GM21447 (cell line): ENCODE measurements at regions not wholly inside any gene's neighbourhood (a gene's known extent, or its start where the extent isn't known, plus 50 kb on each side); places are given as distances from the start of the nearest gene placed in this dataset.
"Not testable (repeated sequence)": the region's sequence is repeated elsewhere in the genome, so short reads cannot be mapped to it uniquely, and the experiment has no call there.

Source experiments
- ATAC-seq: cut with Tn5 transposase; IDR thresholded peaks from one replicate; pipeline ENCODE4 v1.9.1; 2021; ENCODE audit not compliant: unreplicated experiment

DNA sequence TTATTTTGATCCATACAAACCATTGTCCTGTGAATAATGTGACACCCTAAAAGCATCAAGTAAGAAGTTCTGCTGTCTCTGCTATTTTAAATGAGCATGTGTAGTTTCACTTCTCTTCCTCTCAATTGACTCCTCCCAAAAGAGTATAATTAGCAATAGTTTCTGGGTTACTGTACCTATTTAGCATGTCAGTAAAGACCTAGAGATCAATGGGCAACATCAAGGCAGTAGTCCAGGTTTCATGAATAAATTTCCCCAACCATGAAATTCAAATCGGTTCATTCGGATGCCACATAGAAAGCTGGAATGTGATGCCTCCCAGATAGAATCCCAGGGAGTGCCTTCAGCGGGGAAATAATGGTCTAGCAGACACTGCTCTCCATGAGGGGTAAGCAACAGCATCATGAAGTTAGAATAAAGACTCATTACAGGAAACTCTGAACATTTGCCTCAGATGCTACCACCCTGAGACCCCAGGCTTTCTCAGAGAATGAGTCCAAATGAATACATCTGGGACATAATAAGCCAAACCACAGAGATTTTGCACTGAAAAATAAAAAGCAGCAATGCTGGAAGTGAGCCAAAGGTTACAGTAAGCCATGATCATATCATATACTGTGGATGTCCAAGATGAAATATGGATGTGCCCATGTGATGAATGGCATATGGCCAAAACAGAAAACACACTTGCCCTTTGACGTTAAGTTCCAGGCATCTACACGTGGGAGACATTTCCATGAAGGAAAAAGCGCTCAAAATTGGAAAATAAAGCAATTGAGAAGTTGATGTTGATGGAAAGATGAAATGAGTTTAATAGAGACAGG, 1107.0 kb upstream of the SEMA6A start:
- no peak for ATAC-seq

DNA sequence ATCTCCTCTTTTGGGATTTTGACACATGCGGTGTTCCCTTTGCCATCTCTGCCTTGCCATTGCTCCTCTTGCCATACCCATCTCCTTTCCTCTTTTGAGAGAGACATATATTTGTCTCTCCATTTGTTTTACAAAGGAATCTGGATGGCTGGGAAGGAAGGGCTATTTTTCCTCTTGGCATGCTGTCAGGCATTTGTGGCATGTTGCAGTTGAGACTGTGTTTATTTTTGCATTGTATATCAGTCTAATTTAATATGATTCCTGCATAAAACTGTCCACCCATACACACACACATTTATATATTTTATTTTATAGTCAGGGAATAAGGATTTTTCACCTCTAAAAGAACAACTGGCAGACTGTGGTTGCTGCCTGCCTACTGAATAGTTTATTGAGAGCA, 1105.8 kb upstream of the SEMA6A start:
- no peak for ATAC-seq

DNA sequence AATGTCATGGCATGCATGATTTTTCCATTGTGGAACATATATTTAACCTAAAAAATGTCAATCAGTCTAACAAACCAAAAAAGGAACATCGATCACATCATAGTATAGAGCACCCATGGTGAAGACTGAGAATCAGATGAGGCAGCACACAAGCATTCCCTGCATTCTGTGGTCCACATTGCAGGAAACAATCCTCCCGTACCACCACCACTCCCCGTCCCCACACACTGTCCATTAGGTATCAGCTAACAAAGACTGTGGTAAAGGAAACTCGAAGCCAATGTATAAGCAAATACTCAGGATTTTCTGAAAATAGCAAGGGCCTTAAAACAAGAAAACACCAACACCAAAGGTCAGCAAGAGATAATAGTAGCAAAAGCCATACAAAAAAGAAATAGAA, 1104.4 kb upstream of the SEMA6A start:
- no peak for ATAC-seq

DNA sequence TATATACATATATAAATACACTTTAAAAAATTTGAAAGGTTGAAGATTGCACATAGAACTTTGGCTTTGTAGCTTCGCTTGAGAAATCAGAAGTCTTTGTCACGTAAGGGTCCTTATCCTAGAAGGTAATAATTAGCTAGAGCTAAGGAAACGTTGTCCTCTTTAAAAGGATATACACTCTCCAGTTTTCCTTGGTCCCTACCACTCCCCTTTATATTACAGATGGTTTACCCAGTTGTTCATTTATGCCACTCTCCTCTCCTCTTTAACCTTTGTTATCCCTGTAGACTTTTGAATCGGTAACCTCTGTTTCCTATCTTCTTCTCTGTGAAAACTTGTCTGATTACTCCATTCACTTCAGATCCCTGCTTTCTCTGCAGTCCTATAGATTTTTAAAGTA, 1101.0 kb upstream of the SEMA6A start:
- no peak for ATAC-seq

DNA sequence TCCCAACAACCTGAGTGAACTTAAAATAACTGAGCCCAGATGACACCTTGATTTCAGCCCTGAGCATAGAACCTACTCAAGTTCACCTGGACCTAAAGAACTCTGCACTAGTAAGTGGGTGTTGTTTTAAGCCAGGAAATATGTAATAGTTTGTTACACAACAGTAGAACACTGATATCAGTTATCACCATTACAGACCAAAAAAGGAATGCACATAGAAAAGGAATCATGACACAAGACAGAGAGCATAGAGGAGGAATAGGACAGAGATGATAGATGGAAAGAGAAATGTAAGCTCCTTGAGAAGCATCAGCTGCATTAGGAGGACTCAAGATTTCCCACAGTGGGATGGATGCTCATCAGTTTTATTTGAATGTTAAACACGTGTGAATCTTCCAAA, 1096.9 kb upstream of the SEMA6A start:
- ATAC-seq = no peak

DNA sequence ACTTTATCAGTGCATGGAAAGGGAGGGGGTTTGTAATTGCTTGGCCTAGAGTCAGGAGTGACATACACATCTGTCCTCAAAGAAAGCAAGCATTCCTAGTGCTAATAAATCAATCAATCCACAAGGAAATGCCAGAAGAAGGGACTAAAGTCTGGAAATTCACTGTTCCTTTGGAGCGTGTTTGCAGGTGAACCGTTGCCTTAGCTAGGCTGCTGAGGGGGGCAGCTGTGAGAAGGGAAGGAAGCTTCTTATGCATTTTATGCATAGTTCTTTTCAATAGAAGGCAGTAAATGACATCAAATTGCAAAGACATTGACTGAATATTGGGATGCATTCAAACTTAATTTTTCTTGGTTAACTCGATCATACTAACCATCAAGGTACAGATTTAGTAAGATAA, 1092.5 kb upstream of the SEMA6A start:
- no peak for ATAC-seq

DNA sequence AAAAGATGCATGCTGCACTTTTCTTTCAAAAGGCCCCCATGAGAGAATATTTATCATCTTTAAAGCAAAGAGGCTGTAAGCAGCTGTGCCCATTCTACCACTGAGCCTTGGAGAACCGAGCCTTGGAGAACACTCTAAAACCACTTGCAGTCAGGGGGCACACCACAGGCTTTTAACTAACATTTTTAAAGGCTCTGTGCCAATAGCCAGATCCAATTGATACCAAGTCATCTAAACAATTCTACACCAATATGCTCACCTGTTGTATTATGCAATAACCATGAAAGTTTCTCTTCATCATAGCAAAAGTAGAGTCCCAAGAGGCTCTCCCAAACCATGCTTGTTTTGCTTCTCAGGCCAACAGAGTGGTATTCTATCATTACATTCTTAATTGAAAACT, 1090.5 kb upstream of the SEMA6A start:
- ATAC-seq = no peak

DNA sequence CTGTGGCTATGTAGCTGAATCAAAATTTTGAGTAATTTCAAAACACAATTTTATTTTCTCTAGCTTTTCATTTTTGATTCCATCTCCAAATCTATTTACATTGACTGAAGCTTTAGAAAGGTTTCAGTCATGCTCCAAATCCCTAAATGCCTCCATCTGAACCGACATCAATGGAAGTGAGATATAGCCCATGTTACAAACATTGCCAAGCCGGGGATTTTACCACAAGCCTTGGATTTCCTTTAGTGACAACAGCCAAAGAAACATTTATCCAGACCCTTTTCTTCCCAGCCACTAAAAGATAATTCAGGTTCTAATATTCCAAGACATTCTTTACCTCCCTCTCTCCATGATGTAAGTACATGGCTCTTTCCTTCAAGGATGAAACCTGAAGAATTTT, 1087.7 kb upstream of the SEMA6A start:
- no peak for ATAC-seq

DNA sequence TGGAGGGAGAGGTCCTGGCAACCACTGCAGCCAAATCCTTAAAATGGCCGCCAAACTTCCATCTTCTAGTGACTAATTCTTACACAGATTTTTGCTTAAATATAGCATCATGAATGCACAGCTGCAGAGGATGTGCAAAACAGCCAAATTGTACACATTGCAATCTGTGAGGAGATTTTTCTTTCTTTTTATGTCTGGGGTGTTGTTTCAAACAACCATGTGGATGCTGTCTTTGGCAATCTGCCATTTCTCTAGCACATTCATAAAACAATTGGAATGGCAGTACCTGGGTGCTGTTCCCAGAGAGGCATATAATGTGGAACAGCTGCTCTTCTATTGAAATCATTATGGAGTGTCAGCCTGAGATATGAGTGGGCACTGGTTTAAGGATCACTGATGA, 1082.9 kb upstream of the SEMA6A start:
- no peak for ATAC-seq

DNA sequence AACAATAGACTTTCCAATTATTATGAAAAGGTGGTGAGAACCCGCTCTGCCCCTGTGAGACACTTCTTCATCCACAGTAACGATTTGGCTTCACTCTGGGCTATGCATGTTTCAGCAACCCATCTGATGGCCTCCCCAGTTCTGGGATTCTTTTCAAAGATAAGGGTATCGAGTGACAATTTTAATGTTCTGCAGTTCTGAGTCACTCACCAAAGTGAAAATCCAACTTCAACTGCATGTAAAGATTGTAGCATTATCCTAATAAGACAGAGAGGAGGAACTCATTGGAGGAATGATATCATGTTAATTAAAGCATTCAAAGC, 1078.3 kb upstream of the SEMA6A start:
- ATAC-seq = no peak

DNA sequence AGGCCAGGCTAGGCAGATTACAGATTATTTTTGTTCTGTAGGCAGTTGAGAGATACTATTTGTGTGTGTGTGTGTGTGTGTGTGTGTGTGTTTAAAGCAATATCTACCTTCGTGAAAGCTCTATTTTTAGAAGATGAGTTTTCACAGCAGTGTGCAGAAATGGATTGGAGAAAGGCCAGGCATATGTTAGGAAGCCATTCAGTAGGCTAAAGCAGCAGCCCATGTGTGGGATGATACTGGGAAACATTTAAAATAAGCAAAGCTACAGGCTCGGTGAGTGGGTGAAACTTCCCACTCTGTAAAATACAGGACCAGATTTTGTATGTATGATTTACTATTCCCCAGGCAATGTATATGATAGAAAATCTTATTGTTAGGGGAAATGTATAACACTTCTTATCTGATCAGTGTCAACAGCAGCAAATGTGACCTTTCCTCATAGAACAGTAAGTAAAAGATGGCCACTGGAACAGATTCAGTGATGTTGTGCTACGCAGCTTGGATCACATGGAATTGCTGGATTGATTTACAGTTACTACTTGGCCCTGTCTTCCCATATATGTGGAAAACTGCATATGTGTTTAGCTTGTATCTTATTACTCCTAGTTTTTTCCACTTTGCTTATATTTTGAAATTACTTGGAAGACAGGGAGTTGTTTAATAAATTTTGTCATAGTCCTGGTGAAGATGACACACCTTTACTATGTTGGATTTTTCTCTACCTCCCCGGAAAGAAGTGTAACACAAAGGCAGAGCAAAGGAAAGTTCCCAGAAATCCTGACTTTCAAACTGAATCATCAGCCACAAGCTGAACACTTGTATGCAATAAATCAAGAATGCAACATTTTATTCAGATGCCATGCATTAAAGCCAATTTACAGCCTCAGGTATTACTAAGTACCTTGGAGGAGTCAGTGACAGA, 1077.7 kb upstream of the SEMA6A start:
- no peak for ATAC-seq

DNA sequence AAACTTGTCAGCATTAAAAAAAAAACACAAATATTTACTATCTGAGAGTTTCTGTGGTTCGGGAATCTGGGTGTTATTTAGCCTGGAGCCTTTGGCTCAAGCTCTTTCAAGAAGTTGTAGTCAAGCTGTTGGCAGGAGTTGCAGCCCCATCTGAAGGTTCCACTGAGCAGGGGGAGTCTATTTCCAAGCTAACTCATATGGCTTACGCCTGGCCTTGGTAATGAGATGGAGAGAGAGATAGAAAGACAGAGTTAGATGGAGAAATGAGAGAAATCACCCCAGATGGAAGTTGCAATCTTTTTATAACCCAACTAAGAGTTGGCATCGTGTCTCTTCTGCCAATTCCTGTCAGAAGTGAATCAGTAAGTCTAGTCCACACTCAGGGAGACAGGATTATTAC, 1075.2 kb upstream of the SEMA6A start:
- no peak for ATAC-seq

DNA sequence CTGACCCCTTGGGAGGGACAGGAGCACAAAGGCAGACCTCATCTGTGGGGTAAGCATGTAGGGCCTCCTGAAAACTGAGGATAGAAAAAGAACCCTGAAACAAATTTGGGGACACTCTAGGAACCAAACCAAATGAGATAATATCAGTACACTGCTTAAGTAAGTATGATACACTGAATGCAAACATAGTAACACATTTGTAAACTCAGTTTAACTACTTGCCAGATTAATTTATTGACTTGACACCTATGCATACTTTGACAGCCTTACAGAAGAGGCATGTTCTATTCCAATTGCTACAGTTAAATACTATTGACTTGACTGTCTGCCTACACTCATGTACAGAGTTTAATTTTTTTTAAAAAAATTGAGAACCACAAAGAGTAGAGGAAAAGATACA, 1070.8 kb upstream of the SEMA6A start:
- ATAC-seq = no peak

DNA sequence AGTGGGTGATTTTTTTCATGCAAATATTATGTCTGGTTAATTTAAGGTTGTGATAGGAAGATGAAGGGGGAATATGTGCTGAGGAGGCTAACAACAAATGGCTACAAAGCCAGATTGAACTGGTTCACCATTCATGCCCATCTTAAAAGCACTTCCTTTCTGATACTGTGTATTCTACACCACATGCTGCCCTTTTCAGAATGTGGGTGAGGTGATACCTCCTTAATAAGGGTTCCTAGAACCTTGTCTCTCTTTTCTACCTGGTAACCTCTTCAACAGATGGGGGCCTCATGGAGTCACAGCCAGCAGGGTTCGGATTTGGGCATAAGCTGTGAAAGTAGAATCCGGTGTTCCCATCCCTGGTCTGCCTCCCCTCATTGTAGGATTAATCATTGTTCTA, 1064.0 kb upstream of the SEMA6A start:
- no peak for ATAC-seq

DNA sequence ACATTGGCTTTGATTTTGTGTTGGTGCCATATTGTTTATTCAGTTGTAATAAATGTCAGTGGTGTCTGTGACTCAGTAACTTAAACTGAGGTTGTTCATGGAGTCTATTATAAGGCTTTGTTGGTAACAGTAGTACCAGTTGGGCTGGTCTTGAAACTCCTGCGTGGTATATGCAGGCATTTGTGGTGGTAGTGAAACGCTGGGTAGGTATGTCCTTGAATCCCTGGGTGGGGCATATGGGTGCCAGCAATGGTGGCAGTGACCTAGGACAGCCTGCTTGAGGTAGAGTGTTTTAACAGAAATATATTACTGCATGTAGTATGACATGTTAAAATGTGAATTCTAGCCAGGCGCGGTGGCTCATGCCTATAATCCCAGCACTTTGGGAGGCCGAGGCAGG, 1058.5 kb upstream of the SEMA6A start:
- no peak for ATAC-seq

DNA sequence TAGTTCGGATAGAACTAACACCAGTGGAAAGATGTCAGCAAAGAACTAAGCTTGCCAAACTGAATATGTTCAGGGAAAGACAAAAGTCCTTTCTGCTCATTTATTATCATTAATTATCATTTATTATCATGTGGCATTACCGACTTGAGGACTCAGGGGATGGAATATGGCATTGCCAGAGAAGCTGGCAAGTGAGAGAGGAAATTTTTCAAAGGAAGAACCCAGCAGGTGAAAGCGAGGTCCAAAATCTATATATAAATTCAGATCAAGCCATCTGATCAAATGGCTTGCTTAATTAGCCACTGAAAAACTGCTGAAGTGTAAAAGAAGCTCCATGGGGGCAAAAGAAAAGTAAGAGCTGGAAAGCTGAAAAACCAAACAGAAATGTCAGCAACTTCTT, 1049.6 kb upstream of the SEMA6A start:
- ATAC-seq = no peak

DNA sequence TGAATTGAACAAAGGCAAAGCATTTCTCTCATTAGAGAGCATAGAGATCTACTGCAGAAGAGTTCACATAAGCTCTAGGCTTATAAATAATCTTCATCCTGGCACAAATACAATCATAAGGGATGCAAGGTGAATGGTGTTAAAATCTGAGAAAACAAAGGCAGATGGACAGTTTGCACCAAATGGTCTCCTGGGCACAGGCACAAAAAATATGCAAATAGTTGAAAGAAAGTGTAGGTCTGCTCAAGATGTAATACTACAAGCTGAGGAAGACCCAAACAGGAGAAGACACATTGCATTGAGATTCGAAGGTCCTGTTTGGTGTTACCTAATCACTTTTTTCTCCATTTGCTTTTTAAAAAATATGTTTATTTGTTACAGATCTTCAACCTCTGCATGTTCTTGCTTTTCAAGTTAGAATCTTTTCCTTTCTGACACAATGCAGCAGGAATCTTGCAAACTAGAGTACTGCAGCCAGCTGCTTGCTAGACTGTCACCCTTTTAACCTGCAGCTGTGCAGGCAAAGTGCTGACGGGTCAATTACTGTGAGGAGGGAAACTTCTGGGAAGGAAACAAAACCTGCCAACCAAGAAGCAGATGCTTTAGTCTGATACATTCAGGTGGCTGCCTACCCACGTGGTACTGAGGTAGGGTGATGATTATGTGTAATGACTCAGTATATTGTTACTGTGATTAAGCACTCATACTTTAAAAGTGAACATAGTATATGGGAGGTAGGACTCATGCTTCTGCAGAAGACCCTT, 1048.6 kb upstream of the SEMA6A start:
- no peak for ATAC-seq

DNA sequence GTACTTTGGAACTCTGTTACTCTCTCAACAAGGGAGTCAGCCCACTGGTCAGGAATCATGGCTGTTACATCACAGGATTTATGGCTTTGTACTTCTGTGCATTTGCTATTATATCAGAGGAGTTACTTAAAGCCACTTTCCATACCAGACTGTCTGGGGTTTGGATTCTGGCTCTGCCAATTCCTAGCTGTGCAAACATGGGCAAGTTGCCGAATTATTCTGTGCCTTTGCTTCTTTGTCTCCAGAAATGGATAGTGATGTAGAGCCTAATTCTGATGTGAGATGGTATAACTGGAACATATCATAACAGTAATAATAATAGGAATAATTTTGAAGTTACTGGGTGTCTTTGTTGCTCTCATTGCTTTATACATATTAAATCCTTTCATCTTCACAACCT, 1047.3 kb upstream of the SEMA6A start:
- ATAC-seq = no peak

DNA sequence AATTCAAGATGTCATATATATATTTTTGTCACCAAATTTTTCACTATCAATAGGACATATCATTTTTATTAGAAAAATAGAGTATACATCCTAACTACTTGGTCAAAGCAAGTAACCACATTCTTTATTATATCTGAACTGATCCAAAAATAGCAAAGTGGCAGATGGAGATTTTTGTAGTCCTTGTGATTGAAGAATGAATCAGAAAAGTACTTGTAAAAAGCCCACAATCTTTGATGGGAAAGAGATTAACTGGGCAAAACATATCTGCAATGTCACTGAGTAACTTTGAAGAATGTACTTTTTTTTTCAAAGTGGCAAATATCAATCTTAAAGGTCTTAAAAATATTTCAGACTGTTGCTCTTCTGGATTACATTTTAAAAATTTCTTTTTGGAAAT, 1040.6 kb upstream of the SEMA6A start:
- no peak for ATAC-seq

DNA sequence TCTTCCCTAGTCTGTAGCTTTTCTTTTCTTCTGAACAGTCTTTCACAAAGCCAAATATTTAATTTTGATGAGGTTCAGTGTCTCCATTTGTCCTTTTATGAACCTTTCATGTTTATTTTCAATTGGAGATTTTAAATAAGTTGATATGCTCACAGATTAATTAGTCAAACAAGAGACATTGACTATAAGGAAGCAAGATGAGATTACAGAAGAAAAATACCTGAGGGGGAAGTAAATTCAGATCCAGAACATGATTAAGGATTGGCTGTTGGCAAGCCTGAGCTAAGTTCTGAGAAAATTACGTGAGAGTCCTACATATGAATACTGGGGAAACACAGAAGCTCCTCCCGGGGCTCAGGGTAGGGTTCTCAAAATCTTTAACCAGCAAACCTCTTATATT, 1039.8 kb upstream of the SEMA6A start:
- no peak for ATAC-seq

DNA sequence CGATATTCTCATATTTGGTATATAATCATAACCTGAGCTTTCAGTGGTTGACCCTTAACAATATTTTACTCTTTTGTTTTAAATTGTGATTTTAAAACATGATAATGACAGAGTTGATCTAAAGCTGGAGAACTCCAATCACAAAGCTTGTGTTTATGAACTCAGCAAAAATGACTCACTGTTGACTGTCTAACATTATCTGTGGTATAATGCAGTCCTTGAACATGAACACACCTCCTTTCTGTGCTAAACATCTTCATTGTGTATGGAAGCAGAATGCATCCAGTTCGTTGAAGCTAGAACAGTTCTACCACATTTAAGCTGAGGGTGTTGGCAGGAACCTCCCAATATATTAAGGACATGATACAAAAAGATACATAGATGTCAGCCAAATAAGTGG, 1030.2 kb upstream of the SEMA6A start:
- ATAC-seq = no peak

DNA sequence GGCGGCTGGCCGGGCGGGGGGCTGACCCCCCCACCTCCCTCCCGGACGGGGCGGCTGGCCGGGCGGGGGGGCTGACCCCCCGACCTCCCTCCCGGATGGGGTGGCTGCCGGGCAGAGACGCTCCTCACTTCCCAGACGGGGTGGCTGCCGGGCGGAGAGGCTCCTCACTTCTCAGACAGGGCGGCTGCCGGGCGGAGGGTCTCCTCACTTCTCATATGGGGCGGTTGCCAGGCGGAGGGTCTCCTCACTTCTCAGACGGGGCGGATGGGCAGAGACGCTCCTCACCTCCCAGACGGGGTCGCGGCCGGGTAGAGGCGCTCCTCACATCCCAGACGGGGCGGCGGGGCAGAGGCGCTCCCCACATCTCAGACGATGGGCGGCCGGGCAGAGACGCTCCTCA, 1025.2 kb upstream of the SEMA6A start:
- ATAC-seq = not testable (repeated sequence)
